Hematopoietic multipotent progenitor cell treated with erythropoietin and hydrocortisone succinate and interleukin-3 and kit ligand, for 8 days (in vitro differentiated cells): ENCODE measurements at regions not wholly inside any gene's neighbourhood (a gene's known extent, or its start where the extent isn't known, plus 50 kb on each side); places are given as distances from the start of the nearest gene placed in this dataset.

Source experiments
- DNase-seq: peaks from one replicate; pipeline ENCODE4 v3.0.0-alpha.2; 2015

GRCh38 chr15:70214276-70214675 is 116.6 kb upstream of the TLE3 start:
- no peak for DNase-seq

- DNase-seq, result no peak
These were observed 116.1 kb upstream of the TLE3 start for GRCh38 chr15:70213794-70214193.

- DNase-seq, result no peak
These were observed 115.2 kb upstream of the TLE3 start for GRCh38 chr15:70212963-70213315.

- DNase-seq, result no peak
These were observed 114.7 kb upstream of the TLE3 start for GRCh38 chr15:70212286-70212962.

GRCh38 chr15:70210528-70210927 is 112.8 kb upstream of the TLE3 start:
- no peak for DNase-seq

- no peak for DNase-seq
These were observed 112.4 kb upstream of the TLE3 start for GRCh38 chr15:70210076-70210475.

GRCh38 chr15:70209499-70209898 is 111.8 kb upstream of the TLE3 start:
- DNase-seq, result no peak

GRCh38 chr15:70208332-70208731 is 110.6 kb upstream of the TLE3 start:
- DNase-seq, result no peak

GRCh38 chr15:70206668-70207067 is 109.0 kb upstream of the TLE3 start:
- no peak for DNase-seq

- no peak for DNase-seq
These were observed 106.9 kb upstream of the TLE3 start for GRCh38 chr15:70204652-70205051.

GRCh38 chr15:70203981-70204560 is 106.4 kb upstream of the TLE3 start:
- DNase-seq, result peak; percentile 18

GRCh38 chr15:70202756-70203155 is 105.0 kb upstream of the TLE3 start:
- no peak for DNase-seq

GRCh38 chr15:70201425-70201775 is 103.7 kb upstream of the TLE3 start:
- no peak for DNase-seq

GRCh38 chr15:70200511-70201424 is 103.1 kb upstream of the TLE3 start:
- peak; percentile 43 for DNase-seq

- DNase-seq, result no peak
These were observed 102.1 kb upstream of the TLE3 start for GRCh38 chr15:70199540-70200410.

GRCh38 chr15:70199124-70199482 is 101.4 kb upstream of the TLE3 start:
- DNase-seq, result no peak

GRCh38 chr15:70198441-70199123 is 100.9 kb upstream of the TLE3 start:
- DNase-seq, result no peak

GRCh38 chr15:70197945-70198361 is 100.2 kb upstream of the TLE3 start:
- DNase-seq, result no peak

GRCh38 chr15:70197318-70197944 is 99.7 kb upstream of the TLE3 start:
- no peak for DNase-seq

GRCh38 chr15:70196372-70197316 is 98.9 kb upstream of the TLE3 start:
- no peak for DNase-seq
